Lower leg skin (tissue), 3 donors: ENCODE measurements at regions not wholly inside any gene's neighbourhood (a gene's known extent, or its start where the extent isn't known, plus 50 kb on each side); places are given as distances from the start of the nearest gene placed in this dataset.

Experiments used
- CTCF ChIP-seq, 3 donors: fragments of 450-650 bp; IDR thresholded peaks; one replicate each; pipeline ENCODE4 v1.5.1; 2016; ENCODE audit warnings: antibody characterized with exemption in 3 of 3, mild to moderate bottlenecking in 3 of 3, moderate library complexity in 2 of 3
- POLR2A ChIP-seq, 2 donors: fragments of 450-650 bp; IDR thresholded peaks; one replicate each; pipeline ENCODE4 v1.6.1; 2016 to 2017; ENCODE audit warnings: antibody characterized with exemption in 2 of 2, mild to moderate bottlenecking in 1 of 2, moderate library complexity in 1 of 2

- TF ChIP-seq CTCF (IDR thresholded peaks at IDR 0.05) (no peak), POLR2A (IDR thresholded peaks at IDR 0.05) (no peak)
Observed at GRCh38 chr3:24043985-24044384, 98.9 kb downstream of the NR1D2 start.
